GM18520 (cell line): ENCODE measurements at regions not wholly inside any gene's neighbourhood (a gene's known extent, or its start where the extent isn't known, plus 50 kb on each side); places are given as distances from the start of the nearest gene placed in this dataset.

ENCODE experiments used
- ATAC-seq: cut with Tn5 transposase; IDR thresholded peaks from one replicate; pipeline ENCODE4 v1.9.1; 2021; ENCODE audit not compliant: unreplicated experiment

DNA sequence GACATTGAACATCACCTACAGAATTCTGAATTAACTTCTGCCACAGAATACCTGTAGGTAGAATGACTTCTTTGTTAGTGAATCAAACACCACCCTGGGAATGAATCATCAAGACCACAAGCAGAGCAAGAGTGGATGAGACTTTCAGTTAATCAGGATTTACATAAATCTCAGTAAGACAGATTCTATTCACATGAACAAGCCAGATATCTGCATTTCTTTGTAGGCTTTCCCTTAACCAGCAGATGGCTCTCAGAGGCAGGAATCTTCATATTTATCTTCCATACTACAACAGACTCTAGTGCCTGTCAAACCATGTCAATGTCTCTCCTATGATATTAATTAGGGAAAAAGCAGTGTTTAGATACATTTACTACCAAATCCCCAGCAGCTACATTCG lies 412.1 kb downstream of the KLF12 start:
- ATAC-seq = peak; percentile 98

DNA sequence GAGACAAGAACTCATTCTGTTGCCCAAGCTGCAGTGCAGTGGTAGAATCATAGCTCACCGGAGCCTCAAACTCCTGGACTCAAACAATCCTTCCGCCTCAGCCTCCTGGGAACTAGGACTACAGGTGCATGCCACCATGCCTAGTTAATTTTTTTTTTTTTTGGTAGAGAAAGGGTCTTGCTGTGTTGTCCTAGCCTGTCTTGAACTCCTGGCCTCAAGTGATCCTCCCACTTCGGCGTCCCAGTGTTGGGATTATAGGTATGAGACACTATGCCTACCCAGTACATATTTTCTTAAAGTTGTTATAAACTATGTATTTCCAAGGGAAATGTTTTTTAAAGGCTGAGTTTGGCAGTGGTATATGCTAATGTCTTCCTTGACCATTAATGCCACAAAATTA lies 412.6 kb downstream of the KLF12 start:
- no peak for ATAC-seq

DNA sequence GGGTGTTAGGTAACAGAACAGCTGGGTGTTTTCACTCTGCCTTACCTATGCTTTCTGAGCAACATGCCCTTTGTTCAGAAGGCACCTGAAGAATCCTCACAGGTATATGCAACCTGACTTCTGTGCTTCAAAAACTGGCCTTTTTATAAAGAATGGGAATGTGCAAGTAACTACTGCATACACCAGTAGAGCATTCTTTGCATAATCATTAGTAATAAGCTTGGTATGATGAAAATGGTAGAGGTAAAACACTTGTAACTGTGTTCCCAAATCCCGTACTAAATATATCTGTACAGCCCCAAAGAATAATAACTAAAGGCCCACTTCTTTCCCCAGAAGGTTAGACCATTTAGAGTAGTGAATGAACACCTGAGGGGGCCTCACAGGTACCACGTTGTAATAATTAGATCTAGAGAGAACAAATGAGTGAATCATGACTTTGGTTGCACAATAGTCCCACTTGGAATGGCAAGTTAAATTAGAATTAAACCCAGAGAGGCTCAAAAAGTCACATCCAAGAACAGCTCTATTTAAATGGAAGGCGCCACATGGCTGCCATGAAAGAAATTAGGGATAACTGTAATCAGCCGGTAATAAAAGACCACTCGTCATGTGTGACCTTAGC lies 413.9 kb downstream of the KLF12 start:
- ATAC-seq = no peak

DNA sequence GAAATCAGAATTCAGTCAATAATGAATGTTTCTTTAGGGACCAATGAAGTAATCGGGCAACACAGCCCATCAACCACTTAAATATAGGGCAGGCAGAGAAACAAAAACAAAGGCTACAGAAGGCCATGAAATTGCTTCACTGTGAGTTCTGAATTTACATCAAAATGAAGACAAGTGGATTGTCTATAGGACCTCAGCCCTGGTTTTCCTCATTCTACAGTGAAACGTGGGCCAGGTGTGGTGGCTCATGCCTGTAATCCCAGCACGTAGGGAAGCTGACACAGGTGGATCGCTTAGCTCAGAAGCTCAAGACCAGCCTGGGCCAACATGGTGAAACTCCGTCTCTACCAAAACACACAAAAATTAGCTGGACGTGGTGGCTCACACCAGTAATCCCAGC lies 416.0 kb downstream of the KLF12 start:
- no peak for ATAC-seq

DNA sequence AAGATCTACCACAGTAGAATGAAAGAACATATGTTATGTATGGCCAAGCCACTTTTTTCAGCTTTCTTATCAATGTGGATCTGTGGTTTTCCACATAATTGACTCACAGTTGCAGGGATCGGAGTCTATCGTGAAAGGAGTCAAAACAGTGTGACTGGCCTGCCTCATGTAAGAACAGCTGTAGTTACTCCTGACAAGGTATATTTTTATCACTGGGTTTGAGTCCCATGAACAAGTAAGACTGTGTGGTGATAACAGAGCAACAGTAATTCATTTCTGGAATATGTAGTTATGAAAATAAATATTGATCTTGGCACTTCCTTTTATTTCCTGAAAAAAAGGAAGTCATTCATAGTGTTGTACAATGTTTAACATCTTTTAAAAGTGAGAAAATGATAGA lies 416.6 kb downstream of the KLF12 start:
- ATAC-seq = no peak

DNA sequence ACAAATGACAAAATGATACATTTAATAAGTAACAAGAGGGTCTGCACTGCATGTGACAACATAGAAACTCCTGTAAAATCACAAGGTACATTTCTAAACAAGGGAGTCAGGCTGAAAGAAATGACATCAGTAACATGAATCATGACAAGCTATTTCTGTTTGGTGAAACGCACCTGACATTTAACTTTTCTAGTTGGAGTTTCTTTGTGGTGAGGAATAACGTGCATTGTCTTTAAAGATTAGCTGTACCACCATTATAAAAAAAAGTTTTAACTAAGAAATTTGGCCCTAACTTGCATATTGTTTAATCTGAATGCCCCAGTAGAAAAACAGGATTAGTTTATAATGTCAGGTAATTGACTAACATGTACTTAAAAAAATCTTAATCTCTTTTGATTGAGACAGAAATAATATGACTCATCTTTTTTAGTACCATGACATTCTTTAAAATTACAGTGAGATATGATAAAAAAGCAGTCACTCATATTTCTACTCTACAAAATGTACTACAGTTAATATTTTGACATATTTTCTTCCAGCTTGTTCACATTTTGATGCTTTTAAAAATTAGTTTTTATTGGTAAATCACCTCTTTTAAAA lies 418.2 kb downstream of the KLF12 start:
- peak; percentile 37 for ATAC-seq

DNA sequence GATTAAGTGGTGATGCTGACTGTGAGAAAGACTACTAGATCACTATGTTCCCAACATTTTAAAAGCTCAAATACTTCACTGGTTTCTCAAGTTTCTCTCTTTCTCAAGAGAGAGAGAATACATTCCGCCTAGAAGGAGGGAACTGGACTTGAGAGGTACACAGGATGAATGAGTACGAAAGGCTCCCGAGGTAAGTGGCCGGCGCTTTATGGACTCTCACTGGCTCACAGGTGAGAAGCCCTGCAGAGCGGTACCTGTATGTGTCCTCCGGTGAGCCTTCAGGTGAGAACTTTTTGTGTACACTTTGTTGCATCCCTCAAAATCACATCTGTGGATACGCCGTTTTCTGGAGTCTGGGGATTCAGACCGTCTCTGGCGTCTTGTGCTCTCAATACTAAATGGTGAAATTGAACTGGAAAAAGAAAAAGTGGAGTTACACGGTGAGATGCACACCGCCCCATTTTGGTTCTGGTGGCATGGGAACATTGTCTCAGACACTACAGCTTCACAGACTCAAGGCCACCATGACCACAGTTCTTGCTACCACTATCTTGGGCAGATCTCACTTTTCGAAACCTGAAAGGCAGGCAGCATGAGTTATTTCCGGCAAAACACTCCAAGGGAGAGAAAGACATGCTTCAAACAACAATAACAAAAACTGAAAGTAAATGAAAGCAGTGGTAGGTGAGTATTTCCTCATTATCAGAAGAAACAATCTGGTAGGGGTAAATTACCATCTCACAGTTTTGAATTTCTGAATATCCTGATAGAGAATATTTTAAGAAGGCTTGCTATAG lies 418.9 kb downstream of the KLF12 start:
- ATAC-seq = peak; percentile 78

DNA sequence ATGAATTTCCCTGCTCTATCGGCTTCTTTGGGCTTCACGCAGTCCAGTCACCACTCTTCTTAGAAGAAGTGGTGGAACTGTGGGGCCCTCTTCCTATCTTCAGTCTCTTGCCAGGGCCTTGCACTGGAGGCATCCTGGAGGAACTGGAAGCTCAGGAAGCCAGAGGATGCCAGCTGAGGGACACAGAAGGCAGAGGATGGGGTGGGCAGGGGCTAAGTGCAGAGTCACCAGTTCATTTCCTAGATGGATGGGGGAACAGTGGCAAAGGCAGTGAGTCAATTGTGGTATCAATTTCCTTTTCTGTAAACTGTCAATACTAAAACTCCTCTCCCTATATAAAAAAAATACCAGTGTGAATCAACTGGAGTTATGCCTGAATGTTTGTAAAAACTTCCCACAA lies 419.7 kb downstream of the KLF12 start:
- ATAC-seq = no peak

DNA sequence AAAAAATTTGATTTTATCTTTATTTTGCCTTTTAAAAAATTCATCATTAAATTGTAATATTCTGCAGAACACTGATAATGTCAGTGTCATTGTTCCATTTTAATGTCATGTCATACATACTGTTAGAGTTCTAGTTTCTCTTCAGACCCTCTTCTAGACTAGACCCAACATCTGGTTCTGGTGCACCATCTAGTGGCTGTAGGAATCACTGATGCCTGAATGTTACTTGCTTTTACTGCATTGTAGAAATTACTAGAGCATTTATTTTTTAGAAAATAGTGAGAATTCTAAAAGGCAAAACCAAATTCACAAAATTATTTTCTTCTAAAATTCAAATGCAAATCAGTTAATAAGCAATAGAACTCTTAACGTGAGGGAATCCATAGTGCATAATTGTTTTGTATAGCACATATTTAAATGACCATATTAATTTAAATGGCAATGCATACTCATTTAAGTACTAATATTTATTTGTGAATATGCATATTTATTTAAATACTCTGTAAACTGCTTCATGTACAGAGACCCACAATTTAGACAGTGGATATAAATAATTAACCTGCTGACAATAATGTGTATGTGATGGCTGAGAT lies 425.7 kb downstream of the KLF12 start:
- peak; percentile 90 for ATAC-seq

DNA sequence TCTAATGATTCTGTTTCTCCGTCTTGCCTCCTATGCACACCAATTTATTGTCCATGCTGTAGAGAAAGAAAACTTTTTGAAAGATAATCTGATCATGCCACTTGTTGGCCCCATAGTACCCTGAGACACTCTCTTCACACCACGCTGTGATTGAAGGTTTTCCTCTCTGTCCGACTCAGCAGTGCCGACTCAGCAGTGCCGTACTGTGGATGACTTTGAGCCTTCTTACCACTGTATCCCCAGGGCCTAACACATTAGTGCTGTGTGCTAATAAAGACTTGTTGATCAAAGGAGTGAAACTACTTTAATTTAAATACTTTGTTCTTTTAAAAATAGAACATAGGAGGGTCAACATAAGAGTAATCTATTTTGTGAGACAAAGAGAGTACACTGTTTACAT lies 429.6 kb downstream of the KLF12 start:
- ATAC-seq = no peak

DNA sequence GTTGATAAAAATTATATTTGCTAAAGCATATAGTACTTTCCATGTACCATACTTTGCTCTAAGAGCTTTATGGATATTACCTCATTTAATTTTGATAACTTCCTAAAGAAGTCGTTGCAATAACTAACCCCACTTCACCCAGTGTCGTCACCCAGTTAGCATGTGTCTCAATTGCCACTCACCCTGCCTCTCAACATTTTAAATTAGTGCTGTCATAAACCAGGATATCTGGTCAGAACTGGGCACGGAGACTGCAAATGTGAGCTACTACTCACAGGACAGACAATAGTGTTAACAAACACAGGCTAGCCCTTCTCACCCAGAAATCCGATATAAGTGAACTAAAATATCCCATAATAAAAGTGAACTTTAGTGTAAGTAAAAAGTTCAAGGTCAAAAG lies 430.6 kb downstream of the KLF12 start:
- no peak for ATAC-seq

DNA sequence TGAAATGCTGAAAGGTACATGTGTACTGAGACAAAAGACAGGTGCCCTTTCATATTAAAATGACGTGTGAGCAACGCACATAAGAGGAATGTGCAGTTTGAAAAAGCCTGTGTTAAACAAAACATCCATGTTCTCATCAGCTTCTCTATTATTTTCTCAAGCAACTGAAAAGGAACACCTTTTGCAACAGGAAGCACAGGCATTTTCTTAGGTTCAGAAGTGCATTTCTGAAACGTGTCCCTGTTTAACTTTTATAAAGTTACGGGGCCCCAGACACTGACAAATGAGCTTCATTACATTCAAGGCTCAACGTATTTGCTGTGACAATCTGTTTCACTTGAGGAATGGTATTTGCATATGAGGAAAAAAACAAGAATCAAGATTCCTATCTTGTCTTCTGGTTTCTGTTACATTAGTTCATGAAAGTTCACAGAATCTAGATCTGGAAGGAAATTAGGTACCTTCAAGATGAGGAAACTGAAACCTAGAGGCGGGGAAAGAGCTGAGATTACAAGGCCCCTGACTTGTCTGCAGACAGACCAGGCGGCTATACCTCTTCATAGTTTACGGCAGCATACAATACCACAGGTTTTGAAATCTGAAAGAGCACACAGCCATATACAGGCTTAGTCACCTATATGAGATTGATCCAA lies 431.7 kb downstream of the KLF12 start:
- ATAC-seq = peak; percentile 58

DNA sequence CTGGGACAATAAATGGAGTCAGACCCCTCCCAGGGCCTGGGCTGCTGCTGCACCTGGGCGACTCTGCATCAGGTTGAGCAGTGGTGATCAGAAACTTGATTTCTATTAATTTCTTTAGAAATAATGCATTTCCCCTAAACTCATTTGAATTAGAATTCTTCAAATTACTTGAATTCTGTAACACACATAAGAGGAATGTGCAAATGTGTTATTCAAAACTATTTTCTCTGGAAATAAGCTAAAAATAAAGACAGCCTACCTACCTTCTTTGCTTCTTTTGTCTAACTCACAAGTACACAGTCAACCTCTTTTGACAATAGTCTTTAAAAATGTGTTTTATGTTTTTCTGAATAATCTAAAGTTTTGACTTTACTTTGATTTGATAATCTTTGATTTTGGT lies 433.0 kb downstream of the KLF12 start:
- no peak for ATAC-seq

DNA sequence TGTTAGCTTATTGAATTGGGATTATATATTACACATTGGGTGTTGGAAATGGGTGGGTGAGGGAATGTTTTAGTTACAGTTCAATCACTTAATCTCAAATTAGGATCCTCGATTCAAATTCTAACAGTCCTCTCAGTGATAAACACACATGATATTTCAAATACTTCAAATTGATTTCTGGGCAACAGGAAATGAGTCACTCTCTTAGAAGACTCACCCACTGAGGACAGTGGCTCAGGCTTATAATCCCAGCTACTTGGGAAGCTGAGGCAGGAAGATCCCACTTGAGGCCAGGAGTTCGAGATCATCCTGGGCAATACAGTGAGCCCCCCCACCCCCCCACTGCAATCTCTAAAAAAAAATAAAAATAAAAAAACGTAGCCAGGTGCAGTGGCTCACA lies 435.3 kb downstream of the KLF12 start:
- no peak for ATAC-seq

DNA sequence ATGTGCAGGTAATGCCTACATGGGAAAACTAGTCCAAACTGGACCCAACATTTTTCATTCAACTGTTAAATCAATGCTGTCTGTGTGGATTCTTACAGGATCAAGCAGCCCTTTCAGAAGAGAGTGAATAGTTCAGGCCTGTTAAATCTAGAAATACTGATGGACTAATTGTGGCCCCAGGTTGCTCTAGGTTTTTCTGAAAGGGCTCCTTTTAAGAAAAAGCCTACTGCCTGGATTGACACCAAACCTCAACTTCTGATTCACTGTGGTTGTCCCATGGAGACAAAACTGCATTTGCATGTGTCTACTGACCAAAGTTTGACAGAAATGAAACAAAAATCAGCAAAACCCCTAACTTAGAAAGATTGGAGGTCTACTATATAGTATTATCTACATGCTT lies 437.0 kb downstream of the KLF12 start:
- no peak for ATAC-seq

DNA sequence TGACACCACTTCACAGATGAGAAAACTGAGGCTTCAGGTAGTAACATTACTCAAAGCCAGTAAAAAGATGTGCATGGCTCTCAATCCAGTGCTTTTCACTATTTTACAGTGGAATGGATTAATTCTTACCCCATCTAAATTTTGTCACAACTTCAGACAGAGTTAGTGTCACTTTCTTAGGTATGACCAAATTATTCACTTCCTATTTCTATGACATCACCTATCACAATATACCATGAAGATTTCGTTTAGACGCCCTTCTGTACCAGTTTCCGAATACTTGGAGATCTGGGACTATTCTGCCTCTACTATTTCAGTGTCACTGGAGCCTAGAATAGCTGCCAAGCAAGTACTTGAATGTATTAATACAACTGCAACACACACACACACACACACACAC lies 437.5 kb downstream of the KLF12 start:
- no peak for ATAC-seq

DNA sequence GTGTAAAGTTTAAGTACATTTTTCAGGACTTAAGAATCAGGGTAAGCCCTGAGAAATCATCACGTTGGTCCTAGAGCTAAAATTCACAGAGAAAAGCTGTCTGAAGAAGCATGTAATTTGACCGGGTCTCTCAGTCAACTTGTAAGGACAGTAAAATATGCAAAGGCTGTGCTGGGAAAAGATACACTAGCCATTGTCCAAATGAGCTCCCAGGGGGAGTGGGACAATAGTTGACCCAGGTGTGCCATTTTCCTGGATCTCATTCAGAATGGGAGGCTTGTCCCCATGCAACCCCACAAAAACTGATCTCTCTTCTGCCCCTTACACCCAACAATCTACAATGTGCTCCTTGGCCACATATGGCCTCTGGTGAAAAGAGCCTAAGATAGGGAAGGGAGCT lies 437.9 kb downstream of the KLF12 start:
- ATAC-seq = no peak

DNA sequence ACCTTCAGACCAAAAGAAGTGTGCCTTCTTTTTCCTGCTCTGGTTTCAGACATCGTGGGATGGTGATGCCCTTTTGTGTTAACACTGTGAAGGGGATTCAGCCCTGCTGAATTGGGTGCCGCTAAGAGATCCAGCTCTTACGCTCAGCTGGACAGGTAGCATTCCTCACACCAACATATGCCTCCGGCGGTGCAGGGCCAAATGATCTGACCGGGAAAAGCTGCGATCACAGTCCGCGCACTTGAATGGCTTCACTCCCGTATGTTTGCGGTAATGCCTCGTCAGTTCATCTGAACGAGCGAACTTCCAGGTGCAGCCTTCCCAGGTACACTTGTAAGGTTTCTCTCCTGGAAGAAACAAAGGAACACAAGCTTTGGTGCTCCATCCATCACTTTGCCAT lies 438.9 kb downstream of the KLF12 start:
- ATAC-seq = no peak

DNA sequence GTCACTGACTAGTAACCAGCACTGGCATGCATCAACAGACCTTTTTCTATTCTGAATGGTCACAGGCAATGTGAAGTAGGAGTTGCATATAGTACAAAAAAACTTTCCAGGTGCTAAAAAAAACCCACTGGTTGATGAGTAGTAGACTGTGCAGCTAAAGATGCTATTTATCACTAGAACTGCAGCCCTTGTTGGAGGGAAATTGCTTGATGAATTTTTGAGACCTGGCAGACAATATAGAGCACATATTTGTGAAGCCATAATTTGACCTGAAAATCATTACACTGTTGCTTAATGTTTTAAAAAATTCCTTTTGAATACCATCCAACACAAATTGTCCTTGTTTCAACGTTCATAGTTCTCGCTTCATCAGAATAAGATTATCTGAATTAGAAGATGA lies 441.0 kb downstream of the KLF12 start:
- ATAC-seq = no peak

DNA sequence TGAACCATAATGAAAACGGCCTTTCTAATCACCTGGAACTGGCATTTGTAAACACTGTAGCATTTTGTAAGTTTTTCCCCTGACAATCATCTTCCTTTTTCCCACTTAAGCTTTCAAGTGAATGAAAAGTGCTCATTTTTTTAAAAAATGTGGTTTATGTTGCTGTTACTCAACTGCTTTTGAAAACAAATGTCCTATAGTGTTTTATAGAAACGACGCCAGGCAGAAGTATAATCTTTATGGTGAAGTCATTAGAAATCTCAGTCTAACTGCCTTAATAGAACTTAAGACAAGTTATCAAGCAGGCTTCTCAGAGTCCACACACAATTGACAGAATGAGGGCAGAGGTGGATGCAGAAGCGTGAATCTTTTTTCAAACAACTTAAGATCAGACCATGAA lies 442.3 kb downstream of the KLF12 start:
- no peak for ATAC-seq

DNA sequence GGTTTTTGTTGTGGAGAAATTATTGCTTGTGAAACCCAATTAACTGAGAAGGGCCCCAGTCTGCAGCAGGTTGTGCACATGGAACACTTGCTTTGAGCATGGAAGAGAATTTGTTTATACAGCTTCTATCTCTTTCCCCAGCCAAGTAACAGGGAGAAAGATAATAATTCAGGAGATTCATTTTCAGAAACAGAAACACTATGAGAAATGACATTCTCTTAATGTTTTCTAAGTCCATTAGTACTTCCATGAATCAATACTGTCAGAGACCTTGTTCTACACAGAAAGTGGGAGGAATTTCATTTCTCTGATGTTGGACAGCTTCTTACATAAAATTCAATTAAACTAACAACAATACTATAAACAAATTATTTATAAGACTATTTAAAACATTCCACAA lies 446.3 kb downstream of the KLF12 start:
- ATAC-seq = no peak

DNA sequence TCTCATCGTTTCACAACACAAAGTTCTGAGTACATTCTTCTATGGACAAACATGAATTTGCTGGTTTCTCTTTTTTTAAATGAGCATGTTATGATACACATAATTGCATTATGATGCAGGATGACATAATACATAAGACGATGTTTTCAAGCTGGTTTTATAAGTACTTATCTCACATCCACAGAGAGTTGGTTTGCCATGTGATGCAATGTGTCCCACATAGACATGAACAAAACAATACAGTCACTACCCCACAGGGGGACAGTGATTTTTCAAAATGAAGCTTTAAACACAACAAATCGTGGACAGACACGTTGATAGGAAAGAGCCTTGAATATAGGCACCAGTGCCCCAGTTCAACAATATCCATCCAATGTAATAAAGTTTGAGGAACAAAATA lies 447.1 kb downstream of the KLF12 start:
- ATAC-seq = no peak
